SHP77 treated with DMSO at 0.1 percent for 48 hours (cell line): ENCODE measurements at regions not wholly inside any gene's neighbourhood (a gene's known extent, or its start where the extent isn't known, plus 50 kb on each side); places are given as distances from the start of the nearest gene placed in this dataset.

Experiments
- DNase-seq: peaks from one replicate; lab custom pipeline; 2025; lab: John Stamatoyannopoulos, UW

GRCh38 chr3:127108796-127109195 is 84.1 kb upstream of the PRR23E start:
- DNase-seq: no peak

DNA sequence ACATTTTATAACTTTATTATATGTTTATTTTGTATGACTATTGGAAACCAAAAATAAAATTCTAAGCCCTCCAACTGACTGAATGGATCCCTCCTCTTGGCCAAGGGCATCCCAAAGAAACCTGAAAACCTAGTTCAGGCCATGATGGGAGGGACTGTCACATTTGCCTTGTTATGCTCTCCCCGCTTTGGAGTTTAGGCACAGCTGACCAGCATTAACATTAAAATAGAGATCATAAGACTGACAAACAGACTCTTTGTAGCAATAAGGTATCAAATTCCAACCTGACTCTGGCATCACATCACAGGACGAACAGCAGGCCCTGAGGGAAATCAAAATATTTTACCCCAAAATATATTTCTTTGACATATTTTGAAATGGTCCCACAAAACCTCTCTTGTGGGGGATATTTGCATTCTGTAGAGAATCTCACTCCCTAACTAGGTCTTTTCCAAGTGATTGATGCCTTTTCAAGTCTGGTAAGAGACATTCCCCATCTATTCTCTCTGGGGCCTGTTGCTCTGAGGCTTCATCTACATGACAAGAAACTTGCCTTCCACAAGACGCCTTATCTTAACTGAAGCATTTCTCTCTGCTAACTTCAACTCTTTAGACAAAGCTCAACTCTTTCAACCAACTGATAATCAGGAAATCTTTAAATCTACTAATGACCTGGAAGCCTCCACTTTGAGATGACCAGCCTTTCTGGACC is 81.8 kb upstream of the PRR23E start:
- DNase-seq: no peak

DNA sequence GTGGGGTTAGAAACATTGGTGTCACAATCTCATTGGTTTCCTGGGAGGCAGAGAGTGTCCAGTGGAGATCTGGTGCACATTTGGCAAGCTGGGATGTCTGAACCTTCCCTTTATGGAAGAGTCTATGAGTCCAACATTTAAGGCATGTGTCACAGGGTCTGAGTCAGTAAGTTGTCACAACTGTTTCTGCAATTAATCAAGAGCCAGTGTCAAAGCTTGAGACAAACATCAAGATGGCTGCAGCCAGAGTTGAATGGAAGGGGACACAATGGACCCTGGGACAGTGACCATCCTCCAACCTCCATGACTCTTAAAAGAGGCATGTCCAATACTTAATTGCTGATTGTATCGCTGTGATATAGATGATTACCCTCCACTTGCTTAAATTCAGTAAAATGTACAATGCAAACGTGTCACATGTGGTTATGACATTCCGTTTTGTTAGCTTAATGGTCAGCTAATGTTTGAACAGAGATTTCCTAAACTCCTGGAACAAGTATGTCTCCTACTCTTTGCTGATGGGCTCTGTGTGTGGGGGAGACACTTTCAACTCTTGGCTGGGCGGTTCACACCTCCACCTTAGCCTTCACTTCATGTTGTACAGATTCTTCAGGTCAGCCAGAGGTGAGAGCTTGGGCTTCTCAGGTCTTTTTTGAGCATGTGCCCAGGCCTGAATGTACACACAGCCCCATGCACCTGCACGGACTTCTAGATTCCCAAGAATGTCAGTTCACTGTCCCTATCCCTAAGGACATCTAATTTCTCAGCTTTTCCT is 79.9 kb upstream of the PRR23E start:
- no peak for DNase-seq

DNA sequence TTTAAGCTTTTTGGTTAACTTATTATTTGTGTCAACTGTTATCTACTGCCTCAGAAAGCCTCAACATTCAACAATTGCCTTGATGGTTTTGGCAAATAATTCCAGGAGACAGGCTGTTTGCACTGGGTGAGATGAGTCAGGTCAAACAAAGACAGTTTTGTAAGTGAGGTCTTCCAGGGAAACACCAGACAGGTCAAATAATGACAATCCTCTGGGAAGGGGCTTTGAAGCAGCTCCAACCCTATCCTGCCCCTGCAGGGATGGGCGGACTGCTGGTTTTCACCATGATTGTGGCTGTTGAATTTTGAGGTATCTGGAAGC is 79.4 kb upstream of the PRR23E start:
- no peak for DNase-seq

- DNase-seq: no peak
Measured at GRCh38 chr3:127114337-127115070, 78.4 kb upstream of the PRR23E start.

DNA sequence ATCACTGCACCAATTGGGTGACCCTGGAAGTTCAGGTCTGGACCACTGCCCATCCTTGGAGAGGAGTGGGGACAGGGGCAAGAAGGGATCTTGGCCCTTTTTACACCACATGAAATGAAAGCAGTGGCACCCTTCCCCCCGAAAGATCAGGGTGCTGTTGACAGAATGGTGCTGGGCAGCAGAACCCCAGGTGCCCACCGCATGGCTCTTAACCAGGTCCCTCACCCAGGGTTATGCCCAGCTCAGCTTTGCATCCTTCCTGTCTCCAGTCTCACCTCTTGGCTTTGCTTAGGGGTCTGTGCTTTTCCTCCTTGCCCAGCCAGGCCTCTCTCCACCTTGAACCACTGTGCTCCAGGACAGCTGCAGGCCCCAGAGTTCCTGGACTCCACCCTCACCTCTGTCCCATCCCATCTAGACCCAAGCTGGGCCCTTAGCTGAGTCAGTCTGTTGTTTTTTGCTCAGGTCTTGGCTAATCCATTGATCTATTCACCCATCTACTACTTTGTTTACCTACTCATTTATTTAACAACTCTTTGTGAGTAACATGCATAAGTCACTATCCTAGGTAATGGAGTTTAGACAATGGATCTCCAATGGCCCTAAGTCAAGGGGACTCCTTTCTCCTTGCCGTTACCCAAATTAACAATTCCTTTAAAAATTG is 77.1 kb upstream of the PRR23E start:
- no peak for DNase-seq

DNA sequence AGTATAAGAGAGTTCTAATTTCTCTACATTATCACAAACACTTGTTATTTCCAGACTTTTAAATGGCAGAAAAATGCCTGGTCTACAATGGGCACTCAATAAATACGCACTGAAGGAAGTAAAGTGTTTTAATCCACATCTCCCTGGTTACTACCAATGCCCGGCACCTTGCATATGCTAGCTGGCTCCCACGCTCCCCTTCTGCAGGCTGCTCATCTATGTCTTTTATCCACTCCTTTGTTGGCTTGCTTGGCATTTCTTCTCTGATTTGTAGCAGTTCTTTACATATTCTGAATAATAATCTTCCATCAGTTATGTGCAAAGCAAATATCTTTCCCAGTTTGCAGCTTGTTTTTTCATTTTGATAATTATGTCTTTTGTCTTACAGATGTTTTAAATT is 74.6 kb upstream of the PRR23E start:
- no peak for DNase-seq

DNA sequence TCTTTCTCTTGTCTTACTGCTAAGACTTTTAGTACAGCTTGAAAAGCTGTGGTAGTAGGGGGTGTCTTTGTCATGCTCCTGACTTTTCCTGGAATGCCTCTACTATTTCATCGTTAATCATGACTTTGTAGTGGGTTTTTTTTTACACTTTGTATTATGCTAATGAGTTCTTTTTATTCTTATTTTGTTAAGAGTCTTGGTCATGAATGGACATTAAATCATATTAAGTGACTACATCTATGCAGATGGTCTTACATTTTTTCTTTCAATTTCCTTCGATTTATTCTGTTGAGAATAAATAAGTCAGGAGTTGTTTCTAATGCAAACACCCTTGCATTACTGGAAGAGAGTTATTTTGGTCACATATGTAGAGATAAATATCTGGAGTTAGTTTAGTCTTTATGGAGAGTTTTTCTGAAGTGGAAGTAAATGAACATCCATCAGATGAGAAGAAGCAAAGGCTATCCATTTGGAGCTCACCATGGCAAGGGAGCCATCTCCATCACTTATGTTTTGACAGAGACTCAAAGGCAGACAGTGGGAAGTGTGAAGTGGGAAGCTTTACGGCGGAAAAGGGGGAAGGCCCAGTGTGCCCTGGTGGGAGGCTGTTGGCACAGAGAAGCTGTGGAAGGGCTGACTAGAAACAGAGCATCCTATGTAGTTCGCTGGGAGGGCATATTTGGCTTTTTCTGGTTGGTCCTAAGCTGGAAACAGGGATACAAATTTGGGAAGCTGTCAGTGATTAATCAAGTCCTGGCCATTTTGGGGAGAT is 73.1 kb upstream of the PRR23E start:
- DNase-seq: no peak

DNA sequence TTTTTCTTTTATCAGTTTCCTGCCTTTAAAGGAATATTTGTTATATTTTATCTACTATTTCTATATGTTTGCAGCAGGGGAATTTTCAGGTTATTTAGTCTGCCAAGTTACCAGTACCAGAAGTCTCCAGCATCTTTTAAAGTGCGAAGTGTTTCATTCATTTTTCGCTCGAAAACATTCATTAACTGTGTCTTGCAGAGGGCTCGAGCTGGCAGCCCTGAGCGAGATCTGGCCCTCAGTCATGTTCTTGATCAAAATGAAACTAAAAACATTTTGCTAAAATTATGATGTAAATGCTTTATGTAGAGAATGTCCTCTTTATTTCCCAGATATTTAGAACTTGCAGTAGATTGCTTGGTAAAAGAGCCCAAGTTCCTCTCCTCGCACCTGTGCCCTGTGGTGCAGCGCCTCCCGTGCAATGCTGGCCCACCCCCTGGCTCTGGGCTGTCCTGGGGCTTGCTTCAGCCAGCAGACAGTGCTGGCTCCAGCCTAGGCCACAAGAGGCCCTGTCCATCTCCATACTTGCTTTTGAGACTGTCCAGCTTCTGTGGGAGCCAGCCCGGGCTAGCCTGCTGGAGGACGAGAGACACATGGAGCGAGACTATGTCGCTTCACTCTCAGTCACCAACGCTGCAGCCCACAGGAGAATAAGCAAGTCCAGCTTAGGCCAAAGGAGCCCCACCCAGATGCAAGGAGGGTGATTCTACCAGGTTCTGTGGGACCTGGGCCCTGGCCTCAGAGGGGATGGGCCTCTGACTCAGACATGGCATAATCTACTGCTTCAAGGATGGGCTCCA is 71.9 kb upstream of the PRR23E start:
- DNase-seq: no peak

- no peak for DNase-seq
Measured at GRCh38 chr3:127121885-127122284, 71.0 kb upstream of the PRR23E start.

- DNase-seq: no peak
Measured at GRCh38 chr3:127123533-127123932, 69.4 kb upstream of the PRR23E start.

DNA sequence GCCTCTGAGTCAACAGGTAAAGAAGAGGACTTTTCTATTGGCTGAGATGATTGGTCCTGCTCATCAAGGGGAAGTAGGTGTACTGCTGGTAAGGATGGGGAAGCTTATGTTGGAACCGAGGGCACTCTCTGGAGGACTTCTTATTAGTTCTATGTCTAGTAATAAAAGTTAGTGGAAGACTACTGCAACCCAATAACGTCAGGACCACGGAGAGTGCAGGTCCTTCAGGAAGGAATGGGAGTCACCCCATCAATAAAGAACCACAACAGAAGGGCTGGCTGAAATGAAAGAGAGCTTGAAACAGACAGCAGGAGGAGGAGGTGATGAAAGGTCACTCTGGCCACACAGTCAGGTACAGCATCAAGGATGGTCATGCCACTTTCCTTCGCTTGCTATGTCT is 68.8 kb upstream of the PRR23E start:
- DNase-seq: no peak

- DNase-seq: no peak
Measured at GRCh38 chr3:127131424-127132170, 61.3 kb upstream of the PRR23E start.

- no peak for DNase-seq
Measured at GRCh38 chr3:127132876-127133275, 60.1 kb upstream of the PRR23E start.

DNA sequence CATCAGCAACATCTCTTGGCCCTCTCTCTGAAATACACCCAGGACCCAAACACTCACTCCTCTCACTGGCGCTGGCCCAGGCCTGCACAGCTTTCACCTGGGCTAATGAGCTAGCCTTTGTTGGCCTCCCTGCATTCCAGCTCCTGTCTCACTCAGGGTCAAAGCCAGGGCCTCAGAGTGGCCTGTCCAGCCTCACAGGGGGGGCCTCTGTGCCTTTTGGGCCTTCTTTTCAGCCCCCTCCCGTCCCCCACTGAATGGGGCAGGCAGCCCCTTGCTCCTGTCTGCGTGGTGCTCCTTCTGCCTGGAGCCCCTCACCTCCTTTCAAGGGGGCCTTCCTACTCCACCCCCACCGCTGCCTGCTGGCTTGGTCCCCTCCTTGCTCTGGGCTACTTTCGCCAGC is 59.0 kb upstream of the PRR23E start:
- no peak for DNase-seq

DNA sequence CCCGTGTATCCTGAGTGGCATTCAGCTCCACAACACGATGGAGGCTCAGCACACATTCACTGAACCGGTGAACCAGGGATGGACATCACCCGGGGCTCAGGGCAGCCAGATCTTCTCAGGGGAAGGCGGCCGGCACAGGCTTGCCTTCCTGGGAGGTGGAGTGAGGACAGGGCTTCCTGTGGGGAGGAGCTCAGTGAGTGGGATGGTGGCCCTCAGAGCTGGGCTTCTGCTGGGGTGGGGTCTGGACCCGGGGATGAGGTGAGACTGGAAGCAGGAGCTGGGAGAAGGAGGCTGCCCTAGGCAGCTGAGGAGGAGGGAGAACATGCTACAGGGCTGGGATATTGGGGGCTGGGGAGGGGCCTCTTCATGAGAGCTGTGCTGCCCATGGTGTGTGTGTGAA is 58.5 kb upstream of the PRR23E start:
- no peak for DNase-seq

DNA sequence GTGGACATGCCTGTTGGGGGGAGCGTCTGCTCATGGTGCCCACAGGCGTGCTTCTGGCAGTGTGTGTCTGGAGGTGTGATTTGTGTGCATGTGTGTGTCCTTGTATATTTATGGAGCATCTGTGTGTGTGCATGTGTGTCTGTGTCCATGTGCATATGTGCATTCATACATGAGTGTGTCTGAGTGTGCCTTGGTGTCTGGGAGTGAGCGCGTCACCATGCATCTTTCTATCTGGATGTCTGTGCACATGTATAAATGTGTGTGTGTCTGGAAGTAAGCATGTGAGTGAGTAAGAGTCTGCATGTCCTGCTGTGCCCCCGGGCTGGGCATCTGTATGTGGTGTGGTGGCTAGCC is 58.1 kb upstream of the PRR23E start:
- DNase-seq: no peak

DNA sequence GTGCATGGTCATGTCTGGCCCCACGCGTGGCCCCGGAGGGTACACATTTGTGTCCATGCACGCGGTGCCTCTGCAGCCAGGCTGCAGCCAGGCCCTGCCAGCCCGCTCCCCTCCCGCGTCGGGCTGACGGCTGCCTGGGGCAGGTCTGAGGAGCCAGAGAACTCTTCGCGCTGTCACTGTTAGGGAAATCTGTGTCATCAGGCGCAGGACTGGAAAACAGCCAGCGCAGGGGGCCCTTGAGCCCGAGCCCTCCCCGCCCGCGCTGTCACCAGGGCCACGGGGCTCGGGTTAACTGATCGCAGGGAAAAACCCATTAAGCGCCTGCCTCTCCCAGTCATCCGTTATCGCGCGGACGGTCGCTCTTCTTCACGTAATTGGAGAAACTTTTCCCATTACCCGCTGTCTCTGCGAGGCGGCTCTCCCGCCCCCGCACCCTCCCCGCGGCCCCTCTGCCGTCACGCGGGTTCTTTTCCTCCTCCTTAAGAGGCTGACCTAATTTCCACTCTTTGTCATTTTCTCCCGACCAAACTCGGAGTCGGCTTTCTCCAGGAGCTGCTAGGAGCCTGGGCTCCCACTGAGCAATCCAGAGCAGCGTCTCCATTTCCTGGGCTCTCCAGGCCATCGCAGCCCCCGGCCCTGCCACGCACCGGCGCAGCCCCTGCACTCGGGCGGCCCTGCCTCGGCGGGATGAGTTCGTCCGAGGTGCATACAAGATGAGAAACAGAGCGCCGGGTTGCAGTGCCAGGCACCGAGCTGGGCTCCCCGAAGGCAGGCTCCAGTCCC is 57.5 kb upstream of the PRR23E start:
- no peak for DNase-seq

- DNase-seq: no peak
Measured at GRCh38 chr3:127136024-127136600, 56.8 kb upstream of the PRR23E start.
